NCI-H1417 treated with DMSO at 0.1 percent for 48 hours (cell line): ENCODE measurements at regions not wholly inside any gene's neighbourhood (a gene's known extent, or its start where the extent isn't known, plus 50 kb on each side); places are given as distances from the start of the nearest gene placed in this dataset.

Source experiments
- DNase-seq: peaks from one replicate; lab custom pipeline; 2025; lab: John Stamatoyannopoulos, UW

GRCh38 chr4:164701665-164702064 is 52.3 kb upstream of the SMIM31 start:
- no peak for DNase-seq
